ENCODE measurements at regions not wholly inside any gene's neighbourhood (a gene's known extent, or its start where the extent isn't known, plus 50 kb on each side); places are given as distances from the start of the nearest gene placed in this dataset.

DNA sequence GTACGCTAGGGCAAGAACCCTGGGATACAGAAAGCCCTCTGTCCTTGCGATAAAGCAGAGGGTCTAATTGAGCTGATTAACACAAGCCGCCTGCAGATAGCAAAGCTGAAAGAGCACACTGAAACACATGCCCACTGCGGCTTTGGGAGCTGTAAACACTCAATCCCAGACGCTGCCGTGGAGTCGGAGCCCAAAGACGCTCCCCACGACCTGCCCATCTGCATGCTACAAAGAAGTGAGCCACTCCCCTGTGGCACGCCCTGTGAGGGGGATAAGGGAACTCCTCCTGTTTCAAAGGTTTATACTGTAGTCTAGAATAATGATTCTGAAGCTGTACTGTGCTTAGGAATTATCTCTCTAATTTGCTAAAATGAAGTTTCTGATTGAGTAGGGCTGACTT lies 985.6 kb upstream of the GHITM start:
- H3K9me3 ChIP-seq (ENCODE audit: control insufficient read depth in 2 of 3, low read length in 3 of 3) = no peaks in the 10 kb centered on the region
- Mint-ChIP-seq H3K27me3 (no peaks in the 10 kb centered on the region), H3K27ac (no peak overlapping the region), H3K9me3 (peaks cover 0 to 10% (median 4%) of the 10 kb centered on the region in 11 donors), H3K4me3 (no peak overlapping the region), H3K36me3 (no peaks in the 10 kb centered on the region), H3K4me1 (no peaks in the 10 kb centered on the region)
- no peak overlapping the region for H3K27ac ChIP-seq (ENCODE audit: low read depth, low read length)
- H3K4me1 ChIP-seq (ENCODE audit: control insufficient read depth in 2 of 2, insufficient read depth in 2 of 2, low read length in 2 of 2) = no peaks in the 10 kb centered on the region
- ATAC-seq (no peak), DNase-seq (no peak)
- CTCF ChIA-PET = no interaction called here
- POLR2A ChIA-PET = no interaction called here
- no peaks in the 10 kb centered on the region for H3K27me3 ChIP-seq (ENCODE audit: control insufficient read depth in 2 of 2, insufficient read depth in 2 of 2, low read length in 2 of 2)
- H3K36me3 ChIP-seq (ENCODE audit: control insufficient read depth in 2 of 3, insufficient read depth in 3 of 3, low read length in 3 of 3) = no peaks in the 10 kb centered on the region
- intact Hi-C loops (cut with micrococcal nuclease) = no loop called here
- no peak overlapping the region for H3K4me3 ChIP-seq (ENCODE audit: low read length)

DNA sequence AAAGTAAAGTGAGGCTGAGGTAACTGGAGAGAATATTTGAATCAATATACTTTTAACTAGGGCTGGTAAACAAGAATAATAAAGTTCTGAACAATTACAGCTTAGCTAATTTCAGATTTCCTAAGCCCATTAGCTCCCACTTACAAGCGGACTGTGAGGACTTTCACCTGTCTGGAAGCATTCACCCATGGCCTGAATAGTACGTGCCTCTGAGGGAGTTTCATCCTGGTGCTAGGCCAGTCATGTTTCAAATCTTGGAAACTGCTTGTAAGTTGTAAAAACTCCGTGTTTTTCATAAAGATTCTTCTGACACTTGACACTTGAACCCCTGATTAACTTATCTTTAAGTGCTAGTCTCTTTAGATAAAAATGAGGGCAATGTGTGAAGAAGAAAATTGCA lies 975.2 kb upstream of the GHITM start:
- DNase-seq (no peak), ATAC-seq (no peak)
- Histone ChIP-seq H3K9me3 (ENCODE audit: control insufficient read depth in 2 of 3, low read length in 3 of 3) (no peaks in the 10 kb centered on the region), H3K27ac (ENCODE audit: low read depth, low read length) (no peak overlapping the region), H3K4me3 (ENCODE audit: low read length) (no peak overlapping the region), H3K36me3 (ENCODE audit: control insufficient read depth in 2 of 3, insufficient read depth in 3 of 3, low read length in 3 of 3) (no peaks in the 10 kb centered on the region), H3K27me3 (ENCODE audit: control insufficient read depth in 2 of 2, insufficient read depth in 2 of 2, low read length in 2 of 2) (no peaks in the 10 kb centered on the region), H3K4me1 (ENCODE audit: control insufficient read depth in 2 of 2, insufficient read depth in 2 of 2, low read length in 2 of 2) (no peaks in the 10 kb centered on the region)
- Mint-ChIP-seq H3K27me3 (no peaks in the 10 kb centered on the region), H3K36me3 (no peaks in the 10 kb centered on the region), H3K27ac (no peak overlapping the region), H3K4me1 (no peaks in the 10 kb centered on the region), H3K4me3 (no peak overlapping the region), H3K9me3 (peaks cover 0 to 15% (median 4%) of the 10 kb centered on the region in 11 donors)
- CTCF ChIA-PET = interaction anchor here (0.7 kb wide), 1 partner anchor 121 kb away, joined by 3 read pairs; no protein-coding TSS in a partner anchor
- POLR2A ChIA-PET = no interaction called here
- intact Hi-C loops (cut with micrococcal nuclease) = no loop called here

DNA sequence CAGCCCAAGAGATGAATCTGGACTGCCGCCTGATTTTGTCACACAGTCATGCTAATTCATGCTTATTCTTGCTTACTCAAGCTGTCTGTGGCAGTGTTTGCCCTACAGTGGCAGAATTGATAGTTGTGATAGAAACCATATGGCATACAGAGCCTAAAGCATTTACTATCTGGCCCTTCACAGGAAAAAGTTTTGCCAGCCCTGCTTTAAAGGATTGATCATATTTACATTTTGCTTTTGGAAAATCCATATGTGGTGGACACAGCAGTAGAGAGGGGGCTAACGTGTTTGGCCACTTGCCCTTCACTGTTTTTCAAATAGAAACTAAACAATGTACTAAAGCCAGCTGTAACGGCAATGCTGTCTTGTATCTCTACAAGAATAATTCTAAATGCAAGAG lies 974.0 kb upstream of the GHITM start:
- ChIA-PET CTCF (no interaction called here), POLR2A (no interaction called here)
- no peak overlapping the region for H3K27ac Mint-ChIP-seq

DNA sequence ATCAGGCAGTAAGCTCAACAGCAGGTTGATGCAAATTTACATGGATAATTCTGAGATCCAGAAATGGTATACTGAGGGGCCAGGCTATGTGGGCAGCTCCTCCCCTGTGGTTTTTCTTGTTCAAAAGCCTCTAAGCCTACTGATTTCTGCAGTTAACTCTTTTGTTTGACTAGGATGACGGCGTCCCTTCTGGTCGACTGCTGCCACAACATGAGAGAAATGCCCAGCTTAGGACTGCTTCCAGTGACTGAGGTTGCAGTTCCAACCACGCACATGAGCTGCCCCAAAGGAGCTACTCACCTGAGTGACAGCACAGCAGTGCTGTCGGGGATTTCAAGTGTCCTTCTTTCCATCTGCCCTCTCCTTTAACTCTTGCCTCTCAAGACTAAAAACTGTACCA lies 973.0 kb upstream of the GHITM start:
- Histone ChIP-seq H3K27ac (ENCODE audit: low read depth, low read length) (no peak overlapping the region), H3K36me3 (ENCODE audit: control insufficient read depth in 2 of 3, insufficient read depth in 3 of 3, low read length in 3 of 3) (no peaks in the 10 kb centered on the region), H3K27me3 (ENCODE audit: control insufficient read depth in 2 of 2, insufficient read depth in 2 of 2, low read length in 2 of 2) (no peaks in the 10 kb centered on the region), H3K4me1 (ENCODE audit: control insufficient read depth in 2 of 2, insufficient read depth in 2 of 2, low read length in 2 of 2) (no peaks in the 10 kb centered on the region), H3K4me3 (ENCODE audit: low read length) (no peak overlapping the region), H3K9me3 (ENCODE audit: control insufficient read depth in 2 of 3, low read length in 3 of 3) (no peaks in the 10 kb centered on the region)
- Mint-ChIP-seq H3K9me3 (peaks cover 0 to 14% (median 3%) of the 10 kb centered on the region in 11 donors), H3K27me3 (no peaks in the 10 kb centered on the region), H3K4me1 (no peaks in the 10 kb centered on the region), H3K36me3 (no peaks in the 10 kb centered on the region), H3K27ac (no peak overlapping the region), H3K4me3 (no peak overlapping the region)
- ChIA-PET CTCF (no interaction called here), POLR2A (no interaction called here)
- intact Hi-C loops (cut with micrococcal nuclease) = no loop called here
- no peak for DNase-seq
- ATAC-seq = no peak

More for the DNA sequence above, 974.0 kb upstream of the GHITM start:
- no peaks in the 10 kb centered on the region for H3K27me3 Mint-ChIP-seq
- peaks cover 0 to 15% (median 3%) of the 10 kb centered on the region in 11 donors for H3K9me3 Mint-ChIP-seq
- Histone ChIP-seq H3K4me3 (ENCODE audit: low read length) (no peak overlapping the region), H3K36me3 (ENCODE audit: control insufficient read depth in 2 of 3, insufficient read depth in 3 of 3, low read length in 3 of 3) (no peaks in the 10 kb centered on the region), H3K4me1 (ENCODE audit: control insufficient read depth in 2 of 2, insufficient read depth in 2 of 2, low read length in 2 of 2) (no peaks in the 10 kb centered on the region), H3K27ac (ENCODE audit: low read depth, low read length) (no peak overlapping the region), H3K9me3 (ENCODE audit: control insufficient read depth in 2 of 3, low read length in 3 of 3) (no peaks in the 10 kb centered on the region), H3K27me3 (ENCODE audit: control insufficient read depth in 2 of 2, insufficient read depth in 2 of 2, low read length in 2 of 2) (no peaks in the 10 kb centered on the region)
- intact Hi-C loops (cut with micrococcal nuclease) = no loop called here
- no peaks in the 10 kb centered on the region for H3K36me3 Mint-ChIP-seq
- ATAC-seq (no peak), DNase-seq (no peak)
- no peaks in the 10 kb centered on the region for H3K4me1 Mint-ChIP-seq
- no peak overlapping the region for H3K4me3 Mint-ChIP-seq

DNA sequence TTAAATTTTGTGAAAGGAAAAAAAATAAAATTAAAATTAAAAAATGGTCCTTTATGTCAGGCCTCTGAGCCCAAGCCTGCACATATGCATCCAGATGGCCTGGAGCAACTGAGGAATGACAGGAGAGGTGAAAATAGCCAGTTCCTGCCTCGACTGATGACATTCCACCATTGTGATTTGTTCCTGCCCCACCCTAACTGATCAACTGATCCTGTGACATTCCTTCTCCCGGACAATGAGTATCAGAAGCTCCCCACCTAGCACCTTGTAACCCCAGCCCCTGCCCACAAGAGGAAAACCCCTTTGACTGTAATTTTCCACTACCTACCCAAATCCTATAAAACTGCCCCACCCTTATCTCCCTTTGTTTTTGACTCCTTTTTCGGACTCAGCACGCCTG lies 972.2 kb upstream of the GHITM start:
- CTCF ChIA-PET = no interaction called here
- H3K4me3 Mint-ChIP-seq = no peak overlapping the region
- H3K4me1 Mint-ChIP-seq = no peaks in the 10 kb centered on the region
- no peaks in the 10 kb centered on the region for H3K36me3 Mint-ChIP-seq
- no peaks in the 10 kb centered on the region for H3K27me3 Mint-ChIP-seq
- H3K36me3 ChIP-seq (ENCODE audit: control insufficient read depth in 2 of 3, insufficient read depth in 3 of 3, low read length in 3 of 3) = no peaks in the 10 kb centered on the region
- peaks cover 0 to 17% (median 1%) of the 10 kb centered on the region in 11 donors for H3K9me3 Mint-ChIP-seq
- POLR2A ChIA-PET = no interaction called here
- intact Hi-C loops (cut with micrococcal nuclease) = no loop called here
- H3K4me1 ChIP-seq (ENCODE audit: control insufficient read depth in 2 of 2, insufficient read depth in 2 of 2, low read length in 2 of 2) = no peaks in the 10 kb centered on the region
- DNase-seq (no peak), ATAC-seq (no peak)
- H3K4me3 ChIP-seq (ENCODE audit: low read length) = no peak overlapping the region
- no peak overlapping the region for H3K27ac ChIP-seq (ENCODE audit: low read depth, low read length)
- no peaks in the 10 kb centered on the region for H3K9me3 ChIP-seq (ENCODE audit: control insufficient read depth in 2 of 3, low read length in 3 of 3)
- H3K27me3 ChIP-seq (ENCODE audit: control insufficient read depth in 2 of 2, insufficient read depth in 2 of 2, low read length in 2 of 2) = no peaks in the 10 kb centered on the region
- H3K27ac Mint-ChIP-seq = no peak overlapping the region

DNA sequence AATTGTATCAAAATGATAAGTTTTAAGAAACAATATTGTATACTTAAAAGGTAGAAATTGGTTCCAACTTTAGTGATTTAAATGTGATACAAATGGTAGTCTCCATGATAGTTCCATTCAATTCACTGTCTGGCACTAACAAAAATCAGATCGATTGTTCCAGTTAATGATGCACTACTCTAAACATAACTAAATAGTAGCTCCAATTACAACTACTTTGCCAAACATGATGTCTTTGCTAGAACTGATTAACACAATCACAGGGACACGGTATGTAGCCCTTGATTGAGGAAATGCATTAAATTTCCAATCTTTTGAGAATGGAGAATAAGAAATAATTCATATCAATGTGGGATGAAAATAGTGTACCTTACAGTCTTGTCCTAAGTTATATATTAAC lies 962.4 kb upstream of the GHITM start:
- Mint-ChIP-seq H3K36me3 (no peaks in the 10 kb centered on the region), H3K9me3 (peaks cover 0 to 24% (median 5%) of the 10 kb centered on the region in 11 donors), H3K27me3 (no peaks in the 10 kb centered on the region), H3K4me3 (no peak overlapping the region), H3K27ac (no peak overlapping the region), H3K4me1 (no peaks in the 10 kb centered on the region)
- Histone ChIP-seq H3K27ac (ENCODE audit: low read depth, low read length) (no peak overlapping the region), H3K27me3 (ENCODE audit: control insufficient read depth in 2 of 2, insufficient read depth in 2 of 2, low read length in 2 of 2) (no peaks in the 10 kb centered on the region), H3K4me3 (ENCODE audit: low read length) (no peak overlapping the region), H3K4me1 (ENCODE audit: control insufficient read depth in 2 of 2, insufficient read depth in 2 of 2, low read length in 2 of 2) (no peaks in the 10 kb centered on the region), H3K36me3 (ENCODE audit: control insufficient read depth in 2 of 3, insufficient read depth in 3 of 3, low read length in 3 of 3) (no peaks in the 10 kb centered on the region), H3K9me3 (ENCODE audit: control insufficient read depth in 2 of 3, low read length in 3 of 3) (no peaks in the 10 kb centered on the region)
- no peak for ATAC-seq
- intact Hi-C loops (cut with micrococcal nuclease) = no loop called here
- no peak for DNase-seq
- POLR2A ChIA-PET = no interaction called here
- CTCF ChIA-PET = no interaction called here

DNA sequence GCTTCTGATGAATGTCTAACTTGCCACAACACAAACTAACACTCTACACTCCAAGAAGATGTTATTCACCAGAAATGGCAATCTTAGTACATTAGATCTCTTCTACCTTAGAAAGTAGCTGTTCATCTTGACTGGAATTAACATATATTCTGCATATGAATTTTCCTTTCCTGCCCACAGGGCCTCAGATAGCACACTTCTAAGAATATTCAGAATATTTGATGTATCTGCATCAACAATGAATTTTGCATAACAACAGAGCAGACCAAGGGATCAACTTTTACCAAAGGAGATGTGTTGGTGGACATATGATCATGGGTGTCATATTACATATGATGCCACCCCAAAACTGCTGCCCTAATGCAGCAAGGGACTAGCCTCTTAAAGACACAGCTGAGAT lies 960.8 kb upstream of the GHITM start:
- CTCF ChIA-PET = no interaction called here
- H3K4me3 ChIP-seq (ENCODE audit: low read length) = no peak overlapping the region

More for the DNA sequence above, 960.8 kb upstream of the GHITM start:
- no peak overlapping the region for H3K4me3 Mint-ChIP-seq
- no peaks in the 10 kb centered on the region for H3K4me1 ChIP-seq (ENCODE audit: control insufficient read depth in 2 of 2, insufficient read depth in 2 of 2, low read length in 2 of 2)
- no peaks in the 10 kb centered on the region for H3K27me3 Mint-ChIP-seq
- no peak overlapping the region for H3K27ac ChIP-seq (ENCODE audit: low read depth, low read length)
- intact Hi-C loops (cut with micrococcal nuclease) = no loop called here
- no peaks in the 10 kb centered on the region for H3K36me3 ChIP-seq (ENCODE audit: control insufficient read depth in 2 of 3, insufficient read depth in 3 of 3, low read length in 3 of 3)
- DNase-seq = no peak
- no peaks in the 10 kb centered on the region for H3K4me1 Mint-ChIP-seq
- H3K27me3 ChIP-seq (ENCODE audit: control insufficient read depth in 2 of 2, insufficient read depth in 2 of 2, low read length in 2 of 2) = no peaks in the 10 kb centered on the region
- H3K27ac Mint-ChIP-seq = no peak overlapping the region
- no peaks in the 10 kb centered on the region for H3K36me3 Mint-ChIP-seq
- H3K9me3 Mint-ChIP-seq = peaks cover 0 to 12% (median 4%) of the 10 kb centered on the region in 11 donors
- ATAC-seq = no peak
- H3K9me3 ChIP-seq (ENCODE audit: control insufficient read depth in 2 of 3, low read length in 3 of 3) = no peaks in the 10 kb centered on the region
- POLR2A ChIA-PET = no interaction called here

Measured in naive thymus-derived CD4-positive, alpha-beta T cell (primary cell).